Panc1 (cell line): ENCODE measurements at regions not wholly inside any gene's neighbourhood (a gene's known extent, or its start where the extent isn't known, plus 50 kb on each side); places are given as distances from the start of the nearest gene placed in this dataset.

Experiments
- ATAC-seq: fragments of 200-7000 bp; cut with Tn5 transposase; 2 replicates; pipeline ENCODE4 v1.9.1; 2020; ENCODE audit warnings: mild to moderate bottlenecking, moderate library complexity
- BruUV-seq: library from RNA; stranded (reverse); fragments of 400-500 nt; replicated peaks from 2 replicates; lab custom pipeline; 2021; lab: Mats Ljungman, UMichigan
- CTCF ChIA-PET: fragments of 300-600 bp; sonication (Branson Sonifier 250); formaldehyde crosslinking; loops from one replicate; lab custom pipeline; 2022; ENCODE audit warnings: antibody characterized with exemption; lab: Charles Lee
- POLR2A ChIA-PET: fragments of 300-600 bp; sonication (Branson Sonifier 250); formaldehyde crosslinking; loops from one replicate; lab custom pipeline; 2022; ENCODE audit warnings: antibody characterized with exemption; lab: Charles Lee
- DNase-seq: peaks from one replicate; pipeline ENCODE4 v3.0.0-alpha.2; 2010; ENCODE audit warnings: low read depth, low spot score
- H3K27ac ChIP-seq: 2 replicates; pipeline ENCODE4 v1.5.1; 2011; ENCODE audit warnings: mild to moderate bottlenecking, low read length, inconsistent platforms
- H3K27me3 ChIP-seq: fragments of 200-500 bp; sonication (Bioruptor generic); 2 replicates; pipeline ENCODE4 v1.6.0; 2014; ENCODE audit warnings: low read length, inconsistent platforms; ENCODE audit not compliant: control insufficient read depth, insufficient read depth
- H3K36me3 ChIP-seq: fragments of 200-500 bp; sonication (Bioruptor generic); 2 replicates; pipeline ENCODE4 v1.5.1; 2014; ENCODE audit warnings: inconsistent platforms, mild to moderate bottlenecking, low read length, moderate library complexity; ENCODE audit not compliant: control insufficient read depth, insufficient read depth
- H3K4me1 ChIP-seq: 2 replicates; pipeline ENCODE4 v1.5.1; 2011; ENCODE audit warnings: inconsistent platforms, mild to moderate bottlenecking, low read length, moderate library complexity; ENCODE audit not compliant: control insufficient read depth, insufficient read depth
- H3K4me3 ChIP-seq, 2 experiments: 2 replicates each; pipeline ENCODE4 v1.5.1; 2011 to 2012; ENCODE audit warnings: low read depth in 2 of 2, low read length in 2 of 2, mild to moderate bottlenecking in 2 of 2, inconsistent platforms in 1 of 2, moderate library complexity in 1 of 2
- H3K9me3 ChIP-seq: fragments of 200-500 bp; sonication (Bioruptor generic); 2 replicates; pipeline ENCODE4 v1.5.1; 2014; ENCODE audit warnings: low read depth, mild to moderate bottlenecking, inconsistent platforms, low read length, moderate library complexity; ENCODE audit not compliant: control insufficient read depth, insufficient read depth
- CTCF ChIP-seq: fragments of 450-650 bp; IDR thresholded peaks from 2 replicates; pipeline ENCODE4 v1.5.1; 2017; ENCODE audit warnings: mild to moderate bottlenecking
- POLR2AphosphoS5 ChIP-seq: IDR thresholded peaks from 2 replicates; pipeline ENCODE4 v1.6.1; 2012; ENCODE audit warnings: mild to moderate bottlenecking, low read depth, low read length, moderate library complexity
- REST ChIP-seq, 2 experiments: IDR thresholded peaks; 2 replicates each; pipeline ENCODE4 v1.6.1; 2011 to 2012; ENCODE audit warnings: low read depth in 2 of 2, control low read depth in 1 of 2, low read length in 1 of 2, mild to moderate bottlenecking in 1 of 2, moderate library complexity in 1 of 2; ENCODE audit not compliant: insufficient read depth in 1 of 2
- SIN3A ChIP-seq: IDR thresholded peaks from 2 replicates; pipeline ENCODE4 v1.6.1; 2012; ENCODE audit warnings: low read depth, mild to moderate bottlenecking, low read length, moderate library complexity, borderline replicate concordance; ENCODE audit not compliant: insufficient read depth
- TCF7L2 ChIP-seq: IDR thresholded peaks from 2 replicates; pipeline ENCODE4 v1.6.1; 2011; ENCODE audit warnings: mild to moderate bottlenecking, low read depth, low read length, inconsistent platforms
- in situ Hi-C: cut with HindIII; loops from 2 replicates; pipeline ENCODE4 v1.10.0; 2016; ENCODE audit warnings: low sequenced_read_pairs, low pct_unique_long_range_greater_than_20kb
- intact Hi-C: fragments of 100-400 bp; cut with micrococcal nuclease; formaldehyde crosslinking; loops from one replicate; pipeline ENCODE4 v1.10.0; 2022; ENCODE audit not compliant: unreplicated experiment

GRCh38 chr12:83864054-83864453, 1048.5 kb downstream of the SLC6A15 start:
- BruUV-seq: no TSS peak
- ChIA-PET CTCF (no interaction called here), POLR2A (no interaction called here)
- Histone ChIP-seq H3K4me1 (no peaks in the 10 kb centered on the region), H3K4me3 (no peak overlapping the region), H3K9me3 (no peaks in the 10 kb centered on the region), H3K27me3 (no peaks in the 10 kb centered on the region), H3K27ac (no peak overlapping the region), H3K36me3 (no peaks in the 10 kb centered on the region)
- DNase-seq (no peak), ATAC-seq (no peak)
- TF ChIP-seq POLR2AphosphoS5: no peak
- TF ChIP-seq REST (IDR thresholded peaks at IDR 0.05; ENCODE audit: insufficient read depth in 1 of 2, low read depth in 2 of 2, low read length in 1 of 2): no peak
- TF ChIP-seq SIN3A: no peak
- intact Hi-C loops (no loop called here), in situ Hi-C loops (no loop called here)

- DNase-seq (no peak), ATAC-seq (no peak)
- no TSS peak for BruUV-seq
- in situ Hi-C loops (no loop called here), intact Hi-C loops (no loop called here)
- H3K9me3 ChIP-seq: no peaks in the 10 kb centered on the region; the same call in 1 of the 2 replicates
- H3K4me1 ChIP-seq: no peaks in the 10 kb centered on the region
- POLR2A ChIA-PET: no interaction called here
- H3K36me3 ChIP-seq: no peaks in the 10 kb centered on the region
- no peak overlapping the region for H3K27ac ChIP-seq
- H3K27me3 ChIP-seq: no peaks in the 10 kb centered on the region
- no peak overlapping the region for H3K4me3 ChIP-seq
- CTCF ChIA-PET: no interaction called here
- TF ChIP-seq SIN3A (no peak), TCF7L2 (no peak), REST (IDR thresholded peaks at IDR 0.05; ENCODE audit: insufficient read depth in 1 of 2, low read depth in 2 of 2, low read length in 1 of 2) (no peak), CTCF (no peak), POLR2AphosphoS5 (no peak)
These were observed 1053.6 kb downstream of the SLC6A15 start for GRCh38 chr12:83859021-83859420.
